ENCODE measurements at regions not wholly inside any gene's neighbourhood (a gene's known extent, or its start where the extent isn't known, plus 50 kb on each side); places are given as distances from the start of the nearest gene placed in this dataset.

DNA sequence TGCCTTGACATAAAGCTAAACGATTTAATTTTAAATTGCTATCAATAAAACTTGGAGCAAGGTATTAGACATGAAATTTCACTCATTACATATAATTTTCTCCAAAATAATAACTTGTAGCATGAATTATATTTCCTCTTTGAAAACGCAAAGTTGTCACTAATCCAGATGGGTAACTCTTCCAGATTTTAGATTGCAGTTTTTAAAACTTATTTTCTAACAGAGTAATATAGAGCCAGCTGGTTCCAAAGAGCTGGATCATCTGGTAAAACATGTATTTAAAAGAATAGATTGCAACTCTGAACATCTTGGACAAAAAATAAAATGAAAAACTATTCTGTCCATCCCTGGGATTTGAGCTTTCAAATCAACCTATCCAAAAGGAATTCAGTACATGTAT, 238.2 kb upstream of the INTU start:
- TF ChIP-seq RARB (CRISPR knock-in tag; IDR thresholded peaks at IDR 0.05) = no peak
- TF ChIP-seq ESRRG (CRISPR knock-in tag; IDR thresholded peaks at IDR 0.05) = no peak
- TF ChIP-seq ZNF70 (CRISPR knock-in tag; IDR thresholded peaks at IDR 0.05) = no peak
- no peak for TF ChIP-seq TOX (CRISPR knock-in tag; IDR thresholded peaks at IDR 0.05; ENCODE audit: borderline replicate concordance)
